HG02938 (cell line): ENCODE measurements at regions not wholly inside any gene's neighbourhood (a gene's known extent, or its start where the extent isn't known, plus 50 kb on each side); places are given as distances from the start of the nearest gene placed in this dataset.
A peak's percentile ranks its signal among the peaks of the same experiment; 100 is the strongest.

Experiments
- ATAC-seq: cut with Tn5 transposase; IDR thresholded peaks from one replicate; pipeline ENCODE4 v1.9.1; 2021; ENCODE audit warnings: mild to moderate bottlenecking, moderate library complexity; ENCODE audit not compliant: unreplicated experiment

DNA sequence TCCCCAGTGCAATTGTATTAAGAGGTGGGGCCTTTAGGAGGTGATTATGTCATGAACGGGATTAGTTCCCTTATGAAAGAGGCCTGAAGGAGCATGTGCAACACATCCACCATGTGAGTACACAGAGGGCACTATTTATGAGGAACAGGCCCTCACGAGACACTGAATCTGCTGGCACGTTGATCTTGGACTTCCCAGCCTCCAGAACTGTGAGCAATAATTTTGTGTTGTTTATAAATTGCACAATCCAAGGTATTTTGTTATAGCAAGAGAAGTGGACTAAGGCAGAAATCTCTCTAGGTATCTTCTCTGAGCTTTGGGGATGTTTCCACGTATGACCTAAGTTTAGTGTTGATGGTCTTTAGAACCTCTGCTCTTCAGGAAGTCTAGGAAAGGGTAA is 149.3 kb upstream of the CBLB start:
- ATAC-seq = no peak

DNA sequence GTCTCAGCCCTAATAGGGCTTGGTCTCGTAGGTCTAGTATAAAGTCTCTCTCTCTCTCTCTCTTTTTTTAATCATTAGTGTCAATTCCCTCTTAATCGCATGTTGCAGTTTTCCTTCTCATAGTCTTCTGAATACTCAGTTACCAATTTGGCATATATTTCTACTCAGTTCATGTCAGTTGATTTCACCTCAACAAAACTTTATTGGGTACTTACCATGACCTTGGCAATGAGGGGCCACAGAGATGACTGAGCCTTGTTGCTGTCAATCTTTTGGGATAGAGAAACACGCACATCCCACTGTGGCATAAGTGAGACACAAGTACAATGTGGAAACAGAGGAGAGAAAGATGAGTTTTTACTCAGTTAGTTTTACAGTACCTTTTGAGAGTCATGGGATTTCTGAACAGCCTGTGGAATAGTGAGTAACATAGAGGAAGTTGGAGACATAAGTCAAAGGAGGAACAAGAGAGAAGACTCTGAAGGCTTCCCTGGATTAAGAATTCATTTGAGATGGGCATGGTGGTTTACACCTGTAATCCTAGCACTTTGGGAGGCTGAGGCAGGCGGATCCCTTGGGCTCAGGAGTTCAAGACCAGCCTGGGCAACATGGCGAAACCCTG is 150.2 kb upstream of the CBLB start:
- ATAC-seq = no peak

DNA sequence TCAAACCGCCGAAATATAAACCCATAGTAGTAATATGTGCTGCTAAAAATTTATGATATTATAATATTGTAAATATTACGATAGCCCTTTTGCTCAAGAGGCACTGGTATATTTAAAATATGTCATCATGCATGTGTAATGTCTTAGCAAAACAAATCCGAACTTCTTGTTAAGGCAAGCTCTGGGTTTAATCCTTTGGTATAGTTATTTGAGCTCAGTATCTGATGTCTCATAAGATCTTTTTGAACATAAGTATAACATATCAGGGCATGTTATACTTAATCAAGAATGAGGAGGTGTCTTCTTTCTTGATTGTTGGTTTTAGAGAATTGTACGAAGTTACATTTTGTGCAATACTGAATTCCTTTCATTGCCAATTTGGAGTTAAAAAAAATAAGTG is 154.1 kb upstream of the CBLB start:
- no peak for ATAC-seq

GRCh38 chr3:106025151-106025722 is 156.4 kb upstream of the CBLB start:
- ATAC-seq = no peak

DNA sequence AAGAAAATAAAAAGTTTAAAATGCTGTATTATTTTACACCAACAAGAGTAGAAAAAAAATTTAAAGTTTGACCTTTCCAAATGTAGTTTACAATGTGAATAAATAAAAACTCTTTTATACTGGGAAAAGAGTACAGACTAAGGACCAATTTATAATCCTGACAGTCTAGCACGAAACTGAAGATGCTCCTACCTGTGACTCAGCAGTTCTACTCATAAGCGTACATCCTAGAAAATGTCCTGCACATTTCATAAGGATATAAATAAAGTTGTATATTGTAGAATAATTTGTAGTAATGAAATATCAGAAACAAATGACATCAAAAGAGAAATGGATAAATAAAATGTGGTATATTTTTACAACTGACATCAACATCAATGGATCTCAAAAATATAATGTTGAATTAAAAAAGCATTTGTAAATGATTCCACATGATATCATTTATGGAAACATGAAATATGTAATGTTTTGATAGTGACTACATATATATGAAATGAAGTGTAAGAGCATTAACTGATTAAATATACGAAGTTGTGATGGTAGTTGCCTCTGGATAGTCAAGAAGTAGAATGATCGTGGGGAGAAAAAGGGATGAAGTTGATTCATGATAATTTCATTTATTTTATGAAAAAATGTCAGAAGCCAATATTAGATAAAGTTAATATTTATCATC is 161.3 kb upstream of the CBLB start:
- no peak for ATAC-seq

DNA sequence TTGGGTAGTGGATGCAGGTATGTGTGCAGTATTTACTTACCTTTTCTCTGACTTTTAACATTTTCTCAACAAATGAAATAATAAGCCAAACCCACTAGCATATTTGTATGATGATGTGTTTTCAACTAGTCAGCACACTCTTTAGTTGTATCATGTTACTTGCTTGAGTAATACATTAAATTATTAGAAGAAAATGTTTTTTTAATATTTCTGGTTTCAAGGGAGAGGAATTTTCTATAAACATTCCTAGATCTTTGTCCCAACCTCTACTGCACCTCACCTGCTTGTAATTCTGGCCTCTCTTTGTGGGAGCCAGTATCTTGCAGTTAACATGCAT is 161.8 kb upstream of the CBLB start:
- no peak for ATAC-seq

- ATAC-seq = no peak
These were observed 163.7 kb upstream of the CBLB start for GRCh38 chr3:106032479-106032878.

DNA sequence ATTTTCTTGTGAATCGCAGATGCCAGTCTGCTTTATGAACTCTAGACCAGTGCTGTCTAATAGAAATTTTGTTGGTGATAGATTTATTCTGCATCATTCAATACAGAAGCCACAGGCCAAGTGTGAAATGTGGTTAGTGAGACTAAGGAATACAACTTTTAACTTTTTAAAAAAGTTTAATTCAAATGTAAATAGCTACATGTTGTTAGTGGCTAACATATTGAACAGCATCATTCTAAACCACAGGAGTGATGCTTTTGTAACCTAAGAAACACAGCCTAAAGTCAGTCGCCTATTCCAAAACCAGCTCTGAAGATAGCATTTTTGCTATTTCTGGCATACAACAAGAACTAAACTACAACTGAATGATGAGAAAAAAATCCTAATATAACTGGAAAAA is 164.8 kb upstream of the CBLB start:
- no peak for ATAC-seq

DNA sequence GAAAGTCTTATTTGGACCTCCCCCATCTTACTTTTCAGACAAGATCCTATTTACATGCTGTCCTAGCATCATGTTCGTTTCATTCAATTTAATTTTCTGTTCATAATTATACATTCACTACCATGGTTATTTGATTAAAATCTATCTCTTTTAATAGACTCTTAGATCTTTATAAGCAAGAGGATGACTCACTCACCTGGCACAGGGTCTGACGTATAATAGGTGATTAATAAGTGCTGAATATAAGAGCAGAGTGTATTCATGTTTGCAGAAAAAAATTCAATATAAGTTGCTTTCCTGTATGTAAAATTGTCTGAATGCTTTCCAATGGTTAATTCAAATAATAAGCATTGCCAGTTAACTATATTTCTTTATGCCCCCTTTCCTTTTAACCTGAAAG is 165.5 kb upstream of the CBLB start:
- ATAC-seq = no peak

DNA sequence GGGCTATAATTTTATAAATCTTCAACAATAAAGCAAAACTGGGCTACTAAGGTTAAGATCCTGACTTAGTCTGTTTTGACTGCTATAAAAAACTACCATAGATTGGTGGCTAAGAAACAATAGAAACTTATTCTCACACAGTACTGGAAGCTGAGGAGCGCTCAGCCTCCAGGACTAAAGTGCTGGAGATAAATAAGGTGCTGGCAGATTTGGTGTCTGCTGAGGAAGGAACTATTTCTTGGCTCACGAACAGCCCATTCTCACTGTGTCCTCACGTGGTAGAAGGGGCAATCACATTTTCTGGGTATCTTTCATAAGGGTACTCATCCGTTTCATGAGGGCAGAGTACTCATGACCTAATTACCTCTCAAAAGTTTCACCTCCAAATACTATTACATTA is 166.8 kb upstream of the CBLB start:
- no peak for ATAC-seq

GRCh38 chr3:106036696-106037095 is 167.9 kb upstream of the CBLB start:
- ATAC-seq = no peak

- no peak for ATAC-seq
These were observed 178.4 kb upstream of the CBLB start for GRCh38 chr3:106047221-106047620.

DNA sequence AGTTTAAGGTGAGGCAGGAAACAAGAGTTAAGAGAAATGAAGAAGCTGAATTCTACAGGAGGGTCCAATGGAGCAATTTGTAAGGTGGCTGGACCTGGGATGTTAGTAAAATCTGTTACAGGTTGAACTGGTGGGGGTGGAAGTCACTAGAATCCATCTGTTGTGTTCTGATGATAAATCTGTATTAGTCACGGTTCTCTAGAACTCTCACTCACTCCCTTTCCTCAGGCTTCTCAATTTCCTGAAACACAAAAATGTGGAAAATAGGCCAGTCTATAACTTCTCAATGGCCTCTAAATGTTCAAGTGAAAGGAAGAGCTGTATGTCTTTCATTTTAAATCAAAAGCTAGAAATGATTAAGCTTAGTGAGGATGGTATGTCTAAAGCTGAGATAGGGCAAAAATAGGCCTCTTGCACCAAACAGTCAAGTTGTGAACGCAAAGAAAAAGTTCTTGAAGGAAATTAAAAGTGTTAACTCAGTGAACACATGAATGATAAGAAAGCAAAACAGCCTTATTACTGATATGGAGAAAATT is 180.2 kb upstream of the CBLB start:
- no peak for ATAC-seq

DNA sequence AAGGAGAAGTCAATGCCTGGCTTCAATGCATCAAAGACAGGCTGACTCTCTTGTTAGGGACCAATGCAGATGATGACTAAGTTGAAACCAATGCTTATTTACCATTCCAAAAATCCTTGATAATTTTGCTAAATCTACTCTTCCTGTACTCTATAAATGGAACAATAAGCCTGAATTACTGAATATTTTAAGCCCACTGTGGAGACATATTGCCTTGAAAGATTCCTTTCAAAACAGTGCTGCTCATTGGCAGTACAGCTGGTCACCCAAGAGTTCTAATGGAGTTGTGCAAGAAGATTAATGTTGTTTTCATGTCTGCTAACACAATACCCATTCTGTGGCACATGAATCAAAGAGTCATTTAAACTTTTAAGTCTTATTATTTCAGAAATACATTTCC is 181.0 kb upstream of the CBLB start:
- ATAC-seq = no peak

DNA sequence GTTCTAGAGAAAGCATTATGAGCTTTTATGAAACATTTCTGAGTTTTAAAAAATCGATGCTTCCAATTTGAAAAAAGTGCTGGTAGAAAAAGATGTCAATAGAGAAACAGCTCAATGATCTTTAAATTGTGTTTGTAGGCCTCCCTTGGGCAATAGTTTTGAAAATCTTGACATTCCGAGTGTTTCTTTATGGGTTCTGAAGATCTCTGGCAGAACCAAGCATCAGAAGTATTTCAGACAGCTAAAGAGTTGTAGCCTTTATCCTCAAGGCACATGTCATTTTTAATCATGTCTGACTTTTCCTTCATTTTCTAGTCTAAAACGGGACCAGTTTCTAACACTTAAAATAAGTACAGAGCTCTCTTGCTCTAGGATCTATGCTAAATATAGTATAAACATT is 188.1 kb upstream of the CBLB start:
- ATAC-seq = no peak

GRCh38 chr3:106058475-106058874 is 189.7 kb upstream of the CBLB start:
- no peak for ATAC-seq

- ATAC-seq = no peak
These were observed 191.2 kb upstream of the CBLB start for GRCh38 chr3:106059953-106060517.

DNA sequence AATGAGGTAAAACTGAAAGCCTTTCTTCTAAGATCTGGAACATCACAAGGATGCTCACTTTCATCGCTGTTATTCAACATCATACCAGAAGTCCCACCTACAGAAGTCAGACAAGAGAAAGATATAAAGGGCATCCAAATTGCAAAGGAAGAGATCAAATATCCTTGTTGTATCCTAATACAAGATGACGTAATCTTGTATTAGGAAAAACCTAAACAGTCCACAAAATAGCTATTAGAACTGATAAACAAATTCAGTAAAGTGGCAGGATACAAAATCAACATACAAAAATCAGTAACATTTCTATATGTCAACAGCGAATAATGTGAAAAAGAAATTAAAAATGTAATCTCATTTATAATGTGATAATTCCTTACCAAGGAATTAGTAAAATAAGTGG is 195.1 kb upstream of the CBLB start:
- ATAC-seq = no peak

DNA sequence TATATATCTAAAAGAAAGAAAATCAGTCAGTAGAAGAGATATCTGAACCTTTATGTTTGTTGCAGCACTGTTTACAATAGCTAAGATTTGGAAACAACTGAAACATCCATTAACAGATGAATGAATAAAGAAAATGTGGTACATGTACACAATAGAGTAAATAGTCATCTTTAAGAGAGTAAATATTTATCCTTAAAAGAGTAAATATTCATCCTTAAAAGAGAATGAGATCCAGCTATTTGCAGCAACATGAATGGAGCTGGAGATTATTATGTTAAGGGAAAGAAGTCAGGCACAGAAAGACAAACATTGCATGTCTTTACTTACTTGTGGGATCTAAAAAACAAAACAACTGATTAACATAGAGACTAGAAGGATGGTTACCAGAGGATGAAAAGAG is 197.0 kb upstream of the CBLB start:
- ATAC-seq = no peak

DNA sequence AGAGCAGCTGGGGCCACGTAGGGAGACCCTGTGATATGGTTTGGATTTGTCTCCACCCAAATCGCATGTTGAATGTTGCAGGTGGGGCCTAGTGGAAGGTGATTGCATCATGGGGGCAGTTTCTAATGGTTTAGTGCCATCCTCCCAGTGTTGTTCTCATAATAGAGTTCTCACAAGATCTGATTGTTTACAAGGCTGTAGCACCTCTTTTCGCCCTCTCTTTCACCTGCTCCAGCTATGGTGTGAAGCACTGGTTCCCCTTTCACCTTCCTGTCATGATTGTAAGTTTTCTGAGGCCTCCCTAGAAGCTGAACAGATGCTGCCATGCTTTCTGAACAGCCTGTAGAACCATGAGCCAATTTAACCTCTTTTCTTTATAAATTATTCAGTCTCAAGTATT is 198.9 kb upstream of the CBLB start:
- peak; percentile 83 for ATAC-seq

DNA sequence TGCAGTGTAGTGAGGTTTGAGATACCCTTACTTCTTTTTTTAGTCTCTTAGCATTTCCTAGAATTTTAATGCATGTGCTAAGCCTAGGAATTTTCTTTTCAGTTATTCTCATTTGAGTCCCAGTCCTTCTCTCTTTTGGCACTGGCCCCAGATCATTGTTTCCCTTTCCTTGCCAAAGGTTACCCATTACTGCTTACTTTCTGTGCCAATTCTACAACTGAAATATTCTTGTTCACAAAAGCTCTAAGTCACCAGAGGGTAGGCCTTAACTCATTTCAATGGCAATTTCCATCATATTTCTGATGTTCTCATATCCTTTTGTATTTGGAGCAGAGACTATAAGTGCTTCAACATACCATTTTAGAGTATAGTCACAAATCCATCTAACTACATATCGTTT is 199.6 kb upstream of the CBLB start:
- ATAC-seq = no peak

DNA sequence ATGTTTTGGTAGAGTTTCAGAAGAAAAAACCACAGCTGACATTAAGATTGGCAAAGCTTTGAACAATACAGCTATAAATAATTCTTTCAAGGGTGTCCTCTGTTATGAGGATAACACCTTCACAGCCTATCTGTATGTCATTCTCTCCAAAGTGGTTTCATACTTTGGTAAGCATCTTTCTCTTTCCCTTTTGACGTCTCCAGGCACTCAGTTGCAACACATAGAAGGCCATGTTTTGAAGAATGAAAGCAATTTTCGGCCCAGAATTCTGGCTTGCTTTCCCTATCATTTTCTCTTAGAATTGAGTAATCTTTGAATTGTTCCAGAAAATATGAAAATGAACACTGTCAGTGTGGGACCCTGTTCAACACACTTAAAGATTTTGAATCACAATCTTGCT is 200.0 kb upstream of the CBLB start:
- ATAC-seq = peak; percentile 89
